ENCODE measurements at regions not wholly inside any gene's neighbourhood (a gene's known extent, or its start where the extent isn't known, plus 50 kb on each side); places are given as distances from the start of the nearest gene placed in this dataset.

- dilution Hi-C loops (cut with HindIII; ENCODE audit: low sequenced_read_pairs, unreplicated experiment) (no loop called here), in situ Hi-C loops (cut with MboI; ENCODE audit: low sequenced_read_pairs) (no loop called here), intact Hi-C loops (cut with micrococcal nuclease) (loop anchor here (5.0 kb wide), 2 partner anchors 87 to 287 kb away; no protein-coding TSS in a partner anchor)
- H3K9ac ChIP-seq (ENCODE audit: low read depth, low read length) = no peak overlapping the region
- no peak overlapping the region for H4K8ac ChIP-seq (ENCODE audit: low read depth in 2 of 2, low read length in 2 of 2)
- H3K27ac ChIP-seq (ENCODE audit: insufficient read depth, low read length) = no peak overlapping the region
- H4K20me1 ChIP-seq (ENCODE audit: insufficient read depth, low read length) = no peaks in the 10 kb centered on the region
- no peak overlapping the region for H2BK20ac ChIP-seq (ENCODE audit: low read depth, low read length)
- H4K5ac ChIP-seq (ENCODE audit: low read depth, low read length) = no peak overlapping the region
- H3K4ac ChIP-seq (ENCODE audit: low read depth, low read length) = no peak overlapping the region
- no peaks in the 10 kb centered on the region for H3K36me3 ChIP-seq (ENCODE audit: control insufficient read depth, insufficient read depth, low read length)
- H3K4me1 ChIP-seq (ENCODE audit: control insufficient read depth, insufficient read depth, low read length) = no peaks in the 10 kb centered on the region
- H3K18ac ChIP-seq (ENCODE audit: low read depth, low read length) = no peak overlapping the region
- ChIA-PET CTCF (interaction anchor here (0.6 to 1.2 kb wide), 4 partner anchors 8 to 94 kb away, joined by 3 to 7 read pairs (median 4); no protein-coding TSS in a partner anchor), POLR2A (ENCODE audit: unreplicated experiment) (no interaction called here)
- H3K27me3 ChIP-seq (ENCODE audit: control insufficient read depth, insufficient read depth, low read length) = no peaks in the 10 kb centered on the region
- H3K4me2 ChIP-seq (ENCODE audit: low read depth, low read length) = no peak overlapping the region
- H2AFZ ChIP-seq (replicated peaks; ENCODE audit: low read length, poor library complexity) = no peak overlapping the region
- no peaks in the 10 kb centered on the region for H3K9me3 ChIP-seq (ENCODE audit: control insufficient read depth, insufficient read depth, low read length)
- H3K56ac ChIP-seq (ENCODE audit: extremely low read depth, insufficient read depth, low read length) = no peak overlapping the region
- no peak overlapping the region for H2BK15ac ChIP-seq (ENCODE audit: low read depth, low read length)
- no peak overlapping the region for H2AK5ac ChIP-seq (ENCODE audit: low read depth, low read length)
- no peak overlapping the region for H2BK5ac ChIP-seq (ENCODE audit: low read depth, low read length, poor library complexity, severe bottlenecking)
- no peak overlapping the region for H2AK9ac ChIP-seq (replicated peaks; ENCODE audit: low read depth, low read length, poor library complexity)
- WGBS, 2 experiments (ENCODE audit: extremely low coverage in 2 of 2, insufficient read length in 1 of 2) = 100% methylated on average over 1 of the region's 9 CpGs; no CpG with 5 or more reads in 1 of the 2 experiments
- no peak overlapping the region for H4K91ac ChIP-seq (ENCODE audit: insufficient read depth, low read depth, low read length)
- no peak overlapping the region for H3K23ac ChIP-seq (ENCODE audit: low read depth, low read length)
- no peak overlapping the region for H2BK120ac ChIP-seq (ENCODE audit: low read depth, low read length)
- no peak overlapping the region for H3K4me3 ChIP-seq (ENCODE audit: insufficient read depth, low read depth, low read length)
- BruUV-seq (replicated peaks) = no TSS peak
- peak; percentile 21 for DNase-seq
- no peak for TF ChIP-seq RAD21 (IDR thresholded peaks at IDR 0.05; ENCODE audit: low read length)
- TF ChIP-seq CTCF (conservative IDR thresholded peaks at IDR 0.05; ENCODE audit: low read depth, low read length) = peak; percentile 45
- no peak for TF ChIP-seq RCOR1 (IDR thresholded peaks at IDR 0.05; ENCODE audit: insufficient replicate concordance, low read length)
- TF ChIP-seq BHLHE40 (IDR thresholded peaks at IDR 0.05; ENCODE audit: low read depth, low read length) = no peak
- no peak for TF ChIP-seq CHD1 (IDR thresholded peaks at IDR 0.05; ENCODE audit: low read depth, low read length)
- TF ChIP-seq RFX5 (IDR thresholded peaks at IDR 0.05; ENCODE audit: low read depth, low read length) = no peak
- H3K14ac ChIP-seq (replicated peaks; ENCODE audit: low read depth, low read length) = no peak overlapping the region
- ATAC-seq (ENCODE audit: low read depth) = peak; percentile 46; the same call in 1 of the 2 replicates
- H3K79me1 ChIP-seq (ENCODE audit: low read depth in 1 of 2, low read length in 2 of 2) = no peaks in the 10 kb centered on the region; a peak in 1 of 4 replicates
- H3K9me1 ChIP-seq (ENCODE audit: insufficient read depth, low read length) = no peaks in the 10 kb centered on the region
These were observed 153.4 kb upstream of the POU5F2 start for GRCh38 chr5:93894601-93895354.
